ENCODE measurements at regions not wholly inside any gene's neighbourhood (a gene's known extent, or its start where the extent isn't known, plus 50 kb on each side); places are given as distances from the start of the nearest gene placed in this dataset.

- no peak for TF ChIP-seq CTCF (IDR thresholded peaks at IDR 0.05)
- TF ChIP-seq POLR2A (IDR thresholded peaks at IDR 0.05) = no peak
- TF ChIP-seq EP300 (IDR thresholded peaks at IDR 0.05) = no peak
- TF ChIP-seq POLR2AphosphoS5 (IDR thresholded peaks at IDR 0.05) = no peak
Observed at GRCh38 chr13:42458193-42458592, 115.8 kb upstream of the TNFSF11 start.
